Activated gamma-delta T cell treated with anti-CD3 and anti-CD28 coated beads, Interleukin-2, amount 50 U/mL, for 16 hours (primary cell): ENCODE measurements at regions not wholly inside any gene's neighbourhood (a gene's known extent, or its start where the extent isn't known, plus 50 kb on each side); places are given as distances from the start of the nearest gene placed in this dataset.
"Not testable (repeated sequence)": the region's sequence is repeated elsewhere in the genome, so short reads cannot be mapped to it uniquely, and the experiment has no call there.

ENCODE experiments used
- DNase-seq: peaks from one replicate; pipeline ENCODE4 v3.0.0-alpha.2; 2020; ENCODE audit warnings: low read depth

DNA sequence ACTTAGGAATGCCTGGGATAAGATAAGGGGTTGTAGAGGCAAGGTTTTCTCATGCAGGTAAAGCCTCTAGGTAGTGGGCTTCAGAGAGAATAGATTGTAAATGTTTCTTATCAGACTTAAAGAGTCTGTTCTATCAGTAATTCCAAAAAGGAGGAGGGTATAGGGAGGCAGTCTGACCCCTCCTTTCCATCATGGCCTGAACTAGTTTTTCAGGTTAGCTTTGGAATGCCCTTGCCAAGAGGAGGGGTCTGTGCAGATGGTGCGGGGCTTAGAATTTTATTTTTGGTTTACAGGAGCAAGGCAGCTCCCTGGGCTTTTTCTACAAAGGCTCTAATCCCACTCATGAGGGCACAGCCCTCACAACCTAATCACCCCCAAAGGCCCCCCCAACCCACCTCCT lies 135.0 kb downstream of the B3GNT2 start:
- DNase-seq: no peak

DNA sequence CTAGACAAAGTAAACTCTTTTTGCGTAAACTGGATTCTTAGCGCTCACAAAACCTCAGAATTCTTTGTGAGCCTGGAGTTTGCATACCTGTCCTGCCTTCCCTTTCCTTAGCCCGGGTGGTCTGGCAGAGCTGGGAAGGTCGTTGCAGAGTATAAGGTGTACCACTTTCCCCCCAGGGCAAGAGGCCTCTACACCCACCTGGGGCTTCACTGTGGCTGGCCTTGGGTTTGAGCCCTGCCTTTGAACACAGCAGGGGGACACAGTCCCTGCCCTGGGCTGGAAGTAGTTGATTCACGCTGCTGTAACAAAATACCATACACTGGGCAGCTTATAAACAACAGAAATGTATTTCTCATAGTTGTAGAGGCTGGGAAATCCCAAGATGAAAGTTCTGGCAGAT lies 133.9 kb downstream of the B3GNT2 start:
- DNase-seq: no peak

DNA sequence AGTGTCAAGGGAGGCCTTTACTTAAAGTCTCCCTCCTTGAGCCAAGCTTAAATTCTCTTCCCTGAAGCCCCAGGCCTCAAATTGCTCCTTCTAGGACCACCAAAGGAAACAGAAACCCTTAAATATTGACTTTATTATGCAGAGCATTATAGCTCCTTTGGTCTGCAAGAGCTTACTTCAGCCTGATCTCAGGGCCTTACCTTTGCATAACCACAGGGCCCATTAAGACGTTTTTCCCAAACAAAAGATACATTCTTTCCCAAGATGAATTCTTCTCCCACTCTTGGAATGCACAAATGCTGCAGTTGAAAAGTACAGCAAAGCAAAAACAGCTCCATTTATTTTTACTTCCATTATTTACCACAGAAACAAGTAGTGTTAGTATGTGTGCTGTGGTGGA lies 130.8 kb downstream of the B3GNT2 start:
- DNase-seq: no peak

DNA sequence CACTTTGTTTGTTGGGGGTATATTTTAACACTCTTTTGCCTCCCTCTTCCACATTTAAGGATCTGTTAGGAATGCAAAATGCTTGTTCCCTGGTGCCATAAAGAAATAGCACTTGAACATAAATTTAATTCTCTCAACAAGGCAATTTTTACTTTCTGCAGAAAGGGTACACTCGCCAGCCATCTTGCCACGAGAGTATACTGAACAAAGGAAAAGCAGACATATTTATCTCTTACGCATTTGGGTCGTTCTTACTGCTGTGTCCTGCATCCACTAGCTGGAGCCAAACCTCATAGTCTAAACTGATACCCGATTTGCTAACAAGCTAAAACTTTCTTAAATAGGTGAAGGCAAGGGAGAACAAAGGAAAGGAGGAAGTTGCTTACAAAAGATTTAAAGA lies 129.5 kb downstream of the B3GNT2 start:
- DNase-seq: no peak

DNA sequence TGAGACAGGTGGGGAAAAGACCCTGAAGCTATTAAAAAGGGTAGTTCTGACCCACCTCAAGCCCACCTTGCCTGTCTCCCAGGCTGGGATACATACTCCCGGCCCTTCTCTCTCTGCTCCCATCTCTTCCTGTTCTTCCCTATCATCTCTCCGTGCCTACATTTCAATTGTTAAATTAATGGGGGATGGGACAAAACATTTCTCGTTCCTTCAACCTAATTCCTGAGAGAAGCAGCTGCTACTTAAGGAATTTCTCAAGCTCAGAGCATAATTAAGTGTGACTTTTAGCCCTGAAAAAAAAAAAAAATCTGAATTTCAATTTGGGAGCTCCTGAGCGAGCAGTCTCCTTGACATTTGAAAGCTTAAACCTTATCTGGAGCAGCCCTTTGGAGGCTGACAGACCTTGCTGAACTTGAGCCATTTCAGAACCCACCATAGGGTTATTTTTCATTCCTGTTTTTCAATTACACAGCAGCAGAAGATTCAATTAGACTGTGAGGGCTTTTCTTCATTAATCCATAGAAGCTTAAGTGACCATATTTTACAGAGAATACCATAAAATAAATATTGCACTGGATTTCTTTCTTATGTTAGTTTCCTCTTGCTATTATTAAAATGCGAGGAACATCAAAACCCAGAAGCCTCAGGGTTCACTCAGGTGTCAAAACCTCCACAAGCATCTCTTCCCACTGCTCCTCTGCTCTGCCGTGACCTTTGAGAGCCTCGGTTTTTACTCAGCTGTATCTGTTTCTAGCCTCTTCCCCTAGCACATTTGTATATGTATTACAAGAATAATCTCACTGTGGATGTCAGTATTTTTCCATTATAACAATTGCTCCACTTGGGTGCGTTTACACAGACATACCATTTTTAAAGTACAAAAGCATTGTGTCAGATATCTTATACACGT lies 125.7 kb downstream of the B3GNT2 start:
- no peak for DNase-seq

DNA sequence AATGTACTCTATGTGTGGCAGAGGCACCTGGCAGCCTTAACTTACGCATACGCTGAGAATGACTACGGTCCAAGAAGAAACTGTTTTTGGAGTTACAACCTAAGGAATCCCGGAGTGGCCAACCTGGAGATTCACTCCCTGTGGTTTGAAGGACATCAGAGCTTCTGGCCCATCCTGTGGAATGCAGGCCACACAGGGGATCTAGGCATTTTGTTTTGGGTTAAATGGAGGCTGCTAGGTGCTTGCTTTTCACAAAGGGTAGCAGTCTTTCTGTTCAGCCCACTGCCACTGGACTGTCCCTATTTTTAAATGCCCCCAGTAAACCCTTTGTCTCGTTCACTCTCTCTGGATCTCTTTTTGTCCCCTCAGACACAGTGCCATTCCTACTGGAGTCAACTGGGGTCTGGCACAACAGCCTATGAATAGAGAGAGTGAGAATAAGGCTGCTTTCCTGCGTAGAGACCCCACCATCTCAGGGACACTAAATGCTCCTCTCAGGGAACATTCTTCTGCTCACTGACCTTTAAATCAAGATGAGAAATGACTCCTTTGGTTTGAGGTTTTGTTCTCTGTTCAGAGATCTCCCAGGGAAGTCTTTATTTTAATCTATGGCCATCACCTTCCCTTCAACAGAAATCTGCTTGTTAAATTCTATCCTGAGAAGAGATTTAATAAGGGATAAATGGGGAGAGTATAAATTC lies 124.9 kb downstream of the B3GNT2 start:
- no peak for DNase-seq

DNA sequence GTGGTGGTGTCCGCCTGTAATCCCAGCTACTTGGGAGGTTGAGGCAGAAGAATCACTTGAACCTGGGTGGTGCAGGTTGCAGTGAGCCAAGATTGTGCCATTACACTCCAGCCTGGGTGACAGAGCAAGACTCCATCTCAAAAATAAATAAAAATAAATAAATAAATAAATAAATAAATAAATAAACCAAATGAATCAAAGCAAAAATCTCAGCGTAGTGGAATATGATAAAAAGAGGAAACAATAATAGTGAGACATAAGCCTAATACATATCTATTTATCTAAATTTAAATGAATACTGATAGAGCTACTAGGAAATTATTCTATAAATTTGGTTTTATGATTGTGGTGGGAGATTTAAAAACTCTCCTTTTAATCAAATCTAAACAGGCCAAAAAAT lies 124.2 kb downstream of the B3GNT2 start:
- DNase-seq: not testable (repeated sequence)

DNA sequence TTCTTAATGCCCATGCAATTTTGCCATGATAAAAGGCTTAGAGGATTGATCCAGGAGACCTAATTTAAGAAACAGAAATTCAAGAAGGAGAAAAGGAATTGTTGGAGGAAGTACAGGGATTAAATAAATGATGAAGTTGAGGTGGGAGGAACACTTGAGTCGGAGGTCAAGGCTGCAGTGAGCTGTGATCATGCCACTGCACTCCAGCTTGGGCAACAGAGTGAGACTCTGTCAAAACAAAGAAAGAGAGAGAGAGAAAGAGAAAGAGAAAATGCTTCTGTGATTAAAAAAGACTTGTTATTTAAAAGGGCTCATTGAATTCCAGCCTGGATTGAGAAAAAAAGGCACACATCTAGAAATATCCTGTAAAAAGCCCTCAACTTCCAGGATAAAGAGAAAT lies 123.2 kb downstream of the B3GNT2 start:
- DNase-seq: no peak

DNA sequence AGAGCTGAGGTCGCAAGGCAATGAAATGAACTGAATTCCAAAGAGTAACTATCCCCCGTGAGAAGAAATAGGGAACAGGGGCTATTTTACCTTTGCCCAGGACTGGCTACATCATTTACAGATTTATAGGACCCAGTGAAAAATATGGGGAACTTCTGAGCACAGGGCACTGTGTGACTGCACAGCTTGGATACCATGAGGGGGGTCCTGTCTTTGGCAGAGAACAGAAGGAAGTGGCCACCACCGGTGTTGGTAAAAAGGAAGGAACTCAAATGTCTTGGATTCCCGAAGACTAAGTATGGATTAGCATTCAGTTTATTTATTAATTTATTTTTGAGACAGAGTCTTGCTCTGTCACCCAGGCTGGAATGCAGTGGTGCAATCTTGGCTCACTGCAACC lies 119.6 kb downstream of the B3GNT2 start:
- DNase-seq: no peak

DNA sequence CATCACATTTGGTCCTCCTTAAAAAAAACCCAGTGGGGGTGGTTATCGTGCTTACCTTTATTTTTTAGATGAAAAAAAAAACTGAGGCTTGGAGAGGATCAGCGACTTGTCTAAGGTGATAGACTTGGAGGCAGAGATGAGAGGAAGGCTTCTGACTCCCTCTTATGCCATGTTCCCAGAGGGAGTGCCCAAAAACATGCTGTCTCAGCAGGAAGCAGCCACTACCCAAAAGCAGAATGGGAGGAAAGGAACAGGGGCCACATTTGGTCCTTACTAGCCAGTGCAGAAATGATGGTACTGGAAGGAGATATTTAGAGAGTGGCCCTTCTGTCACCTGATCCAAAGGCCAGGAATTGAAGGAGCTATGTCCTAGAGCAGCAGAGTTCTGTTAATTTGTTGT lies 118.4 kb downstream of the B3GNT2 start:
- no peak for DNase-seq

DNA sequence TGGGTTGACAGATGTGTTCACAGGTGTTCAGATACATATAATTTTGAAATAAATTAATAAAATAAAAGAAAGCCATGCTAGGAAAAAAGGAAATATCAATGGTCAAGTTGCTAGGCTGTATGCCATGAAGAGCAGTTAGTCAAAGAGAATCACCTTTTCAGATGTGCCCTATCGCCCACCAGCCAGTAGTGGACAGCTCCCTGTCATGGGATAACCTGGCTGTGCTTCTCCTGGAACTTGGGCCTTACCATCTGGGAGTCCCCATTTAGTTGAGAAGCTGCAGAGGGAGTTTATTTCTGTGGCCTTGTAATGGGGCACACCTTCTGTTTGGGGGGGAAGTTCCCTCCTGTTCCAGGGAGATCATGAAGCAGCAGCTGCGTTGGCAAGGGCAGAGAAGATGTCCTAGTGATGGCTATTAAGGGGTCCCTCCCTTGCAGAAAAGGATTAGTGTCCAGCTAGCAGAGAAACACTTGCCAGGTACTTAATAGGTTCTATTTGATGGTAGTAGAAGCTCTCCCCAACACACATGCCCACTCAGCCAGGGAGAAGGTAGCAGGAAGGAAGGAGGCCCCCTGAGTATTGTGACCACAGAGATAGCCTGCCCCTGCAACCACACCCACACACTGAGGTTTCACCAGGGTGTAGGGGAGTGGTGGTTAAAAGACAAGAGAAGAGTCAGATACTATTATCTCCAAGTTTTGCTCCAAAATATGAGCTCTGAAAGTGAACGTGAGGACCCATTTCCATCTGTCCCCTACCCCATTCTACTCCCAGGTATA lies 117.7 kb downstream of the B3GNT2 start:
- DNase-seq: peak; percentile 34

DNA sequence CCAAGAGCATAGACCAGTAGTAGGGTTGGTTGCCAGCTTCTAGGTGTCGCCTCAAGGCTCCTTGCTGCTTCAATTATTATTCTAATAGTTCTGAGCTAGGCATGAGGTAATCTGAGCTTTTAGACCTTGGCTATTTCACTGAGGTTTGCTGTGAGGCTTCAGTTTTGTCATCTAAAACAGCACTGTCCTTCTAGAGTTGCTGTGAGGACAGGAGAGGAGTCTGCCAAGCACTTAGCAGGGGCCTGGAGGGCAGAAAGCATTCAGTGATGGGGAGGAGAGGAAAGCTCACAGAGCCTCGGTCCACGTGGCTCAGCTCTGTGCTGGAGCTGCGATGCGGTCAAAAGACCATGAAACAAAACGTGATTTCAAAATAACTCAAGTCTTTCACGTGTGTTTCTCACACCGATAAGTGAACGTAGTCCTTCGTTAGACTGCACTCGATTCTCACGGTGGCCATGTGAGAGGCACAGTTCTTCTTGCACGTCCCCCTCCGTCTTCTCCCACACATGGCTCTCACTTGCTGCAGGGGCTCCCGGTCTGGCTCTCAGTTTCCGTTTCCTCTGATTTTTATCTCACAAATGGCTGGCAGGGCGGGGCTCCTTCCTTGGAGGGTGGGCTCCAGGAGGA lies 113.7 kb downstream of the B3GNT2 start:
- DNase-seq: peak; percentile 21

DNA sequence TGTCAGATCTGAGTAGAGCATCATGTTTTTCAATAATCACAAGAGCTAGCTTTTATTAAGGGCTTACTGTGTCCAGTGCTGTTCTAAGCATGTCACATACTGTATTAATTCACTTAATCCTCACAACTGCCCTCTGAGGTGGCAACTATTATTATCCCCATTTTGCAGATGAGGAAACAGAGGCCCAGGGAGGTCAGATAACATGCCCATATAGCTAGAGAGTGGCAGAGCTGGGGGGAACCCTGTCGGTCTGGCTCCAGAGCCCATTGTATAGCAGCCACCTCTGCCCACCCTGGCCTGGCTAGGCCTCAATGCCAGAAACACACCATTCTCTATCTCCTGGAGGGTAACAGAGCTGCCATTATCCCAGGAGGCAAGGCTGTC lies 113.2 kb downstream of the B3GNT2 start:
- DNase-seq: no peak

DNA sequence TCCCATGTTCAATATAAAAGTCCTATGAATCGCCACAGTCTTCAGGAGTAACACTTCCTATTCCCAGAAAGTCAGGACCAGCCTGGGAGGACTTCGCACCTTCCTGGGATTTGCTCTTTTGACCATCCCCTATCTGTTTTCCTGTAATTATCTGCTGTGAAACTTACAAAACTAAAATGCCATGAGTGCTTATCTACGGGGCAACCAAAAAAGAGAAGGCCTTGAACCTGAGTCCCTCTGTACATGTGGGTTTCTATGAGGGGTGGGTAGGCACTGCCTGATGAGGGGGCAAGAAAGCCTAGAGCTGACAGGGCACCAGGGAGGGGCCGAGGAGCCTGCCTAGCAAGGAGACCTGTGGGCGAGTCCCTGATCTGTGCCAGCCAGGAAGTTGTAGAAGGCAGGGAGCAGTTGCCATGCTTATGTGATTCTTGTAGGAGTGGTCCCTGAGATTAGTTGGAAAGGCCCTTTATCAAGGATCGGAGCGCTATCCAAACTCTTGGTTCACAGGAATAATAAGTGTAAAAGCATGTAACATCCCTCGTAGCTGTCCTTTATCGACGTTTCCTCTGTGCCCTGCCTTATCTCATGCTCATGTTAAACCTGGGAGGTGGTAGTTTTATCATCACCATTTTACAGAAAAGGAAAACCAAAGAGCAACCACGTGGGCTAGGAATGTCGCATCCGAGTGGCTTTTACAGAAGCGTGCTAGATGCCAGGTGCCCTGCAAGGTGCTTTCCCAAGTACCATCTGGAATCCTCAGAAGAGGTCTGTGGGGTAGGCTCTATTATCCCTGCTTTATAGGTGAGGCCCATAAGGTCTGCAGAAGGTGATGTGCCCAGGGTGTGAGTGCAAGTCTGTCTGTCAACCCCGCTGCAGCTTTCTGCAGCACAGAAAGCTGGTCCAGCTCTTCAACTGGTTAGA lies 111.8 kb downstream of the B3GNT2 start:
- no peak for DNase-seq

DNA sequence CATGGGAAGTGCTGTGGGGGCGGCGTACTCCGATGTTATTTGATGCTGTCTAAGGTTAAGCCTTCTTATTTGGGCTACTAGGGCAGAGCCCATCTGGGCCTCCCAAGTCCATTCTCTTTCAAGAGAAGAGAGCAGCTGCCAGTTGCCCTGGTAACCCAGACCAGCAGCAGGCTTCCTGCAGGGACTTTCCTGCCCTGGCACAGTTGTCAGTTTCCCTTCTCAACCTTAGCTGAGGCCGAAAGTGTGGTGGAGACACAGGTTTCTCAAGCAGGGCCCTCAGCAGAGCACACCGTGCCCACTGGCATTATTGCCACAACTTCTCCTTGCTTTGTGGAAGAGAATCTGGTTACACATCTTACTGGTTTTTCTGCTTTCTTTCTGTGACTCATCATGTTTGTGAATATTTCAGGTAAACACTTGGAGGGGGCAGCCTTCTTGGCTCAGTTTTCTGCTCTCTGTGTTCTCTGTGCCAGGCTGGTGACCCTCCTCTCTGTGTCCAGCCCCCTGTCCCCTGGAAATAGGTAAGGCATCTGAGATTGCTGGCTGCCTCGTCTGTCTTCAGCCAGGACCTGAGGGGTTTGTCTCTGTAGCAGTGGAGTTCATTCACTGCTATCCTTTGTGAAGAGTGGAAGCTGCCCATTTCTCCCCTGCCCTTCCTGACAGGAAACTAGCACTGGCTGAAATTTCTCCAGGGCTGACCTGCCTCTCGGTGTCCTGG lies 111.0 kb downstream of the B3GNT2 start:
- DNase-seq: peak; percentile 21

DNA sequence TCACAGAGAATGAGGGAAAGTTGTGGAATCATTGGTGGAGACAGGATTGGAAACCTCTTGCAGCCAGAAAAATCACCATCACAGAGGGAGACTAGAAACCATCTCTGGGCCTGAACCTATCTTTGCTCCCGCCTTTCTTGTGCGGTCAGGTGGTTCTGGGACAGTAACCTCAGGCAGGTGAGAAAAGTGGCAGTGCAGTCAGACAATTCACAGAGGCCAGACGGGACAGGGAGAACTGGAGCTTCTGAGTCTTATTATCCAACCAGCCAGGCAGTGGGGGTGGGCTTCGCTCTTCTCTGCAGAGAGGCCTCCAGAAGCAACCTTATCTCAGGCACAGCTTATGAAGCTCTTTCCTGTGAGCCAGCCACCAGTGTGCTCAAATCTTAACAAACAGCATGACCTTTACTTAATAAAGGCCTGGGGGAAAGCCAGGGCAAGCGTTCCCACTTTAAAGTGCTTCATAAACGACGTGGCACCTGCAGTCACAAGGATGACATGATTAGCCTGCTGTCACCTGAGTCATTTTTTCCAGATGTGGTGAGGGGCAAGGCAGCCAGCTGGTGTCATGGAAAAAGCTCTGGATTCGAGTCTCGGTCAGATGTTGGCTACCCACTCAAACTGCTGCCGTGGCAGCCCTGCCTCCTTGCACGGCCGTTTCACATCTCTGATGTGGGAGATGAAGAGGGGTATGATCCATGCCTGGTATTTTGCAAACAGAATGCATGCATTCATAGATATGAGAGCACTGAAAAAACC lies 109.7 kb downstream of the B3GNT2 start:
- peak; percentile 62 for DNase-seq

DNA sequence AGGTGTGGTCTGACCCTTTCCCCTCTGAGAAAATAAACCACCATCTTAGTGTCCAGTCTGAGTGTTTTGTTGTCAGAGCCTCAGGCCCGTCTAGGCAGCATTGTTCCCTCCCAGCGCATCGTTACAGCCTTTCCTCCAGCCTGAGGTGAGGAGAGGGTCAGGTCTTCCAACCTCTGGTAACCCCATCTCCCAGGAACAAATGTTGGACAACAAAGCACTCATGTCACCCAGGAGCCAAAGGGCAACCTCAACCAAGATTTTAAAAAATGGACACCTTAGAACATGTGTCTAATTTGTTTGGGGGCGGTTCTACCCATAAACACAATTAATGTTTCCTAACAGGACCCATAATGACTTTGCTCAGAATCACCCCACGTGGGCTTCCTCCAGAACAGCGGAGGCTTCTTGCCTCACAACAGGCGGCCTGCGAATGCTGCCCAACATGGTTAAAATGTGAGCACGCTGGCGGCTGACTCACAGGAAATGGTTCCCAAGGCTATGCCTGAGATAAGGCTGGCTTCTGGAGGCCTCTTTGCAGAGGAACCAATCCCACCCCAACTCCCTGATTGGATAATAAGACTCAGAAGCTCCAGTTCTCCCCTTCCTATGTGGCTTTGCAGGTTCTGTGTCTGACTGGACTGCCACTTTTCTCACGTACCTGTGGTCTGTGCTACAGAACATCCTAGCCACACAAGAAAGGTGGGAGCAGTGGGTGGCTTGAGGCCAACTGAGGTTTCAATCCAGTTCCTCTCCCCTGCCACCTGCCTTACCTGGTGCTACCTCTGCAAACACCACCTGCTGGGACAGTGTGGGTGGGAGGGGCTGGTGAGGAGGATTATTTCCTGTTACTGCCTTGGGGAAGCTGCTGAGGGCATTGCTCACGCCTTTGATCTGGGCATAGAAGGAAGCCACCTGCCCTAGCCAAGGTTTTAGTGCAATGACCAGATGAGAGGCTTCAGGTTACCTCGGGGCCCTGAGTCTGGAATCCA lies 108.8 kb downstream of the B3GNT2 start:
- DNase-seq: peak; percentile 47

DNA sequence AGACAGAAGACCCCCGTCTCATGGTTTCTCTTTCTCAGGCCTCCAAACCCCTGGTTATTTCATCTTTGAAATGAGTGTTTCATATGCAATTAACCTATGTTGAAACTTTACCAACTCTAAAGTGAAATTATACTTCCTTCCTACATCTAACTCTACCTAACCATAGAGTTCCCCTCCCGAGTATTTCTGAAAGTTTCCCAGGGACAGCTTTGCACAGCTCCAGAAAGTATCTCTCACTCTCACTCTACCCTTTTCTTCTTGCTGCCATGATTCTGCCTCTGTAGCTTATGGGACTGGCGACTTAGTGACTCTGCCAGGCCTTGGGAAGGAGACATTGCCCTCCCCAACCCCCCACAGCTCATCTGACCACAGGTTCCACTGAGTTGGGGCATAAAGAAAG lies 107.9 kb downstream of the B3GNT2 start:
- no peak for DNase-seq
